Activated CD4-positive, alpha-beta T cell treated with anti-CD3 and anti-CD28 coated beads, Interleukin-2, amount 50 U/mL, for 16 hours (primary cell): ENCODE measurements at regions not wholly inside any gene's neighbourhood (a gene's known extent, or its start where the extent isn't known, plus 50 kb on each side); places are given as distances from the start of the nearest gene placed in this dataset.
A peak's percentile ranks its signal among the peaks of the same experiment; 100 is the strongest.

Experiments used
- DNase-seq: peaks from one replicate; pipeline ENCODE4 v3.0.0-alpha.2; 2020

DNA sequence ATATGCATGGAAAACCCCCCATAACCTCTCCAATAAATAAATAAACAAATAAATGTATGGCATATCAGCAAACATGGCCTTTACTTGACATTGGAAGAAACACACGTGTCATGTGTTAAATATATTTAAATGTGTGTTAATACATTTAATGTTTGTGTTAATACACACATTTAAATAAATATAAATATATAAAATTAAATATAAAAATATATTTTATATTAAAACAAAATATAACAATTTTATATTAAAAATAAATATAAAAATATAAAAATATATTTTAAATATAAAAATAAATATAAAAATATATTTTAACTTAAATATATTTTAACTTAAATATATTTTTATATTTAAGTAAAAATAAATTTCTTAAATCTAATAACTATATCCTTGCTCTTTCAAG, 187.6 kb upstream of the CXXC4 start:
- DNase-seq = no peak

GRCh38 chr4:104693601-104694201, 199.0 kb upstream of the CXXC4 start:
- peak; percentile 1 for DNase-seq

DNA sequence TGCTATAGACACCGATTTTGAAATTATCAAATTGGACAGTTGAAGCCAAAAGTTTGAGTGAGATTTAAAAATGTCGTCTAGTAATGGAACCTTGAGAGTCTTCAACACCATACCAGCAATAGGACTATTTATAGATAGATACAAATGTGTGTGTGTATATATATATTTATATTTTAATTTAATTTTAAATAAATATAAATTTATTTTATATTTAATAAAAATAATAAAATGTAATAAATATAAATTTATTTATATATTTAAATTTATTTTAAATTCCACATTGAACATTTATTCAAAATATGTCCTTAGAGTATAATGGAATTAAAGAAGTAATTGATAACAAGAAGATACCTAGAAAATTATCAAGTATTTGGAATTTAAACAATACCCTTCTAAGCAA, 221.9 kb upstream of the CXXC4 start:
- no peak for DNase-seq

DNA sequence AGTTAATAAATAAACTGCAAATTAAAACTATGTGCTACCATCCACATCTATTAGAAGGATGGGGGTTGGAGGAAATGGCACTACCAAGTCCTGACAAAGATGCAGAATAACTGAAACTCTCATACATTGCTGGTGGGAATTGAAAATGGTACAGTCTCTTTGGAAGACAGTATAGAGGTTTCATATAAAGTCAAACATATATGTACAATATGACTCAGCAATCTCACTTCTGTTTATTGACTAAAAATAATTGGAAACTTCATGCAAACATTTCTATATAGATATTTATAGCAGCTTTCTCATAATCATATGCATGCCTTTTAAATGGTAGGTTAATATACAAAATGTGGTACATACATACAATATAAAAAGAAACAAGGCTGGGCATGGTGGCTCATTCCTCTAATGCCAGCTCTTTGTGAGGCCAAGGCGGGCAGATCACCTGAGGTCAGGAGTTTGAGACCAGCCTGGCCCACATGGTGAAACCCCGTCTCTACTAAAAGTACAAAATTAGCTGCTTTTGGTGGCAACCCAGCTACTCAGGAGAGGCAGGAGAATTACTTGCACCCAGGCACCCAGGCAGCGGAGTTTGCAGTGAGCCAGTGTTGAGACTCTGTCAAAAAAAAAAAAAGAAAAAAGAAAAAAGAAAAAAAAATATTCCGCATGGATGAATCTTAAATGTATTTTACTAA, 225.0 kb upstream of the CXXC4 start:
- peak; percentile 5 for DNase-seq

DNA sequence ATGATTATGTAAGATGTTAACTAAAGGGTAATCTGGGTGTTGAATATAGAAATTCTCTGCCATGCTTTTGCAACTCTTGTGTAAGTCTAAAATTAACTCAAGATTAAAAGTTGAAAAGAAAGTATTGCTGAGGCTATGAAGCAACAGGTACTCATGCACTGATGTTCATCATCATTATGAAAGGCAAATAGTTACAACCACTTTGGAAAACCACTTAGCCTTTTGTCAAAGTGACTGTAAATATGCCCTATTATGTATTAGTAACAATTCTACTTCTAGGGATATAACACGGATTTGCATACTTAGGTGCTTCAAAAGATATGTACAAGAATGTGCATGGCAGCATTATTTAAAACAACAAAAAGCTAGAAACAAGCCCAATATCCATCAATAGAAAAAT, 227.8 kb upstream of the CXXC4 start:
- no peak for DNase-seq

DNA sequence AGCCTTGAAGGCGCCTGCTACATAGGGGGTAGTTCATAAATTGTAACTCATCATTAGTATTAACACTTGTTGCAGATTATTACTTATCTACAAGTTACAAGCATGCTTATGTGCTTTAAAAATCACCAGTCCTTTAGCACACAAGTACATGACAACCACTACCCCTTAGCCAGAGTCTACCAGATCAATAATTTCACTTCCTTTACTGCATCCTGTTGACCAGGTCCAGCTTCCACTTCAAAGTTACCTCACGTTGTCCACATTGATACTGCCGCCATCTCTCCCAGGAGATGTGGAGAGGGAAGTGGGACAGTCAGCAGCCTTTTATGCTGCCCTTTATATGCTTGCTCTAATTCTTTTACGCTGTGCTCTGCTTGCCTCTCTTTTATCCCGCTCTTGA, 231.3 kb upstream of the CXXC4 start:
- DNase-seq = no peak

DNA sequence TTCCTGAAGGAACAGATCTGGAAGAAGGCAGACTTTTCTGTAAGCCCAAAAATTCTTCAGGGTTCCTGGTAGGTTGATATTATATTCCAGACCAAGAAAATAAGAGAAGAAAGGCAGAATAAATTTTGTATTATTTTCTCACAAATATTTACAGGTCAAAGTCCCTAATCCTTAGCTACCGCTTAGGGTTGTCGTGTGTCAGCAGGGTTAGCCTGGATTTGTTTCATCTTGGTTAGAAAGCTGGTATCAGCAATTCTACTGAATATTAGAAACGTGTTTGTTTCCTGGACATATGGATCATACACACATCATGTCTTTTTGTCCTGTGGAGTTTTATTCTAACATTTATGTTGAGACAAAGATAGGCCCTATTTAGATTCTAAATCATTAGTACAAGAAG, 232.9 kb upstream of the CXXC4 start:
- no peak for DNase-seq

DNA sequence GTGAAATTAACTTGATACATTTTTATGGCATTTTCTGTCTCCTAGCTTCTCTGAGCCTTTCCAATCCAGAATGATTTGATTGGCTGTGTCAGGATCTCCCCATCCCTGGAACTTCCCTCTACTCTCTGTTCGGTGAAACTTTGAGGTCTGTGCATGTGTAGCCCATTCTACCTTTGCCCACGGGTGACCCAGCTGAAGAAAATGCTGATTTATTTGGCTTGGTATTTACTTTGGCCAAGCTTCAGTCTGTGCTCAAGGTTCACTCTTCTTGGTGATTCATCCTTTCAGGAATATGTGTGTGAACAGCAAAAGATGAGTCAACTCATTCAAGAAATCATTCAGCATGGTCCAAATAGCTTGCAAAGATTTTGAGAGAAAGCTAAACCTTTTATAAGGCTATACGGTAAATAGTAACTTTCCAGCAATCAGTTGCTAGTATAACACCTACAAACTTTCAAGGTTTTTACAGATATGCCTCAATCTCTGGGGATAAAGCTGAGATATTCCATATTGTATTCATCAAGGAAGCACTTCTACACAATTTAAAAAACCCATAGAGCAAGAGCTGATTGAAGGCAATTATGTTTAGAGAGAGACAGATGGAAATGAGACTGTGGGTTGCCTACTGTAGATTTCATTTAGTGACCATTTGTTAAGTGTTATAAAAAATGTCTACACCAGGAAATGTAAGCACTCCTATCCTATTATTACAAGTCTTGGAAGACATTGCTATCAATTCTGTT, 233.9 kb upstream of the CXXC4 start:
- DNase-seq = peak; percentile 42

- DNase-seq = no peak
Measured at GRCh38 chr4:104732766-104733165, 238.1 kb upstream of the CXXC4 start.

- no peak for DNase-seq
Measured at GRCh38 chr4:104735174-104735573, 240.5 kb upstream of the CXXC4 start.

DNA sequence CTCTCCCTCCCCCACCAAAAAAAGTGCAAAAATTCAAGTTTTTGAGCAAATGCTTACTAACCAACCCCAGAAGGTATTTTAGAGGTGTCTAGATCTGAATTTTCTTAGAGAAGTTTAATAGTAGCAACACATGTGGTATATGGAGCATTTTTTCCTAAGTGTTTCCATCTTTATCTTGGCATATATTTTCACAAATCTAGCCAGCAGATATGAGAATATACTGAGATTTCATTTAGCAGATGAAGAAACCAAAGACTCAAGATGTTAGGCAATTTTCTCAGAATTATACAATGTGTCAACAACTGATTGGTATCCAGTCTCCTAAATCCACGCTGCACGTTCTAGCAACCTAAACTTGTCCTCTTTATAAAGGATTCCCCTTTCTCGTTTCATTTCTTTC, 245.5 kb upstream of the CXXC4 start:
- DNase-seq = no peak

GRCh38 chr4:104743215-104743653, 248.5 kb upstream of the CXXC4 start:
- DNase-seq = no peak

DNA sequence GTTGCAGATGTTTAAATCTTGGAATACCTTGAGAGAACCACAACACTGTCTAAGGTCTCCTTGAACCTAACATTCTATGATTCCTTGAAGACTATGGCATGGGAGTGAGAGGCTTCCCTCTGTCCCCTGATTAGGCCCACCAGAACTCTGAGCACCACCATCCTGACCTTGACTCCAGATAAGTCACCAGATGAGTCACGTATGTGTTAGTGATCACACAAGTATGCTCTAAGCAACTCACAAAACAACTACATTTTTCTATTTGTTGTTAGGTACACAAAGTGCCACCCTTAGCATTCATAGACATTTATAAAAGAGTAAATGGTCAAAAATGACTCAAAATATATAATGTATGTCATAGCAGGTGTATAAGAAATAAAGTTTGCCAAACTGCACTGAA, 252.9 kb upstream of the CXXC4 start:
- no peak for DNase-seq

DNA sequence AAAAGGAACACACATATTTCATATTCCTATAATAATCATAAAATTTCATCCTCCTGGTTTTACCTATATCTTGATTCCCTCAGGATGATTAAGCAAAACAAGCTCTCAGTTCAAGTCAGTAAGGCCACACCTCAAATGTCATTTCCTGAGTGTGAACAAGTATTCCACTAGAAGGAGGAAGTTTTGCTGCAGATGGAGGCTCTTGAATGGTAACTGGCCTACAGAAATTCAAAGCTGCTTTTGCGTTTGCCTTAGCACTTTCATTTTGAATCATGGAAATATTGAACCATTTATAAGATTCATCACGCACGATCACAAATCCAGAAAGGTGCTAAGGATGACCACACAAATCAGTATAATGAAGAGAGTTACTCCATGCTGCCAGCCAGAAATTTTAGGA, 254.4 kb upstream of the CXXC4 start:
- peak; percentile 36 for DNase-seq

GRCh38 chr4:104750008-104750407, 255.3 kb upstream of the CXXC4 start:
- no peak for DNase-seq

DNA sequence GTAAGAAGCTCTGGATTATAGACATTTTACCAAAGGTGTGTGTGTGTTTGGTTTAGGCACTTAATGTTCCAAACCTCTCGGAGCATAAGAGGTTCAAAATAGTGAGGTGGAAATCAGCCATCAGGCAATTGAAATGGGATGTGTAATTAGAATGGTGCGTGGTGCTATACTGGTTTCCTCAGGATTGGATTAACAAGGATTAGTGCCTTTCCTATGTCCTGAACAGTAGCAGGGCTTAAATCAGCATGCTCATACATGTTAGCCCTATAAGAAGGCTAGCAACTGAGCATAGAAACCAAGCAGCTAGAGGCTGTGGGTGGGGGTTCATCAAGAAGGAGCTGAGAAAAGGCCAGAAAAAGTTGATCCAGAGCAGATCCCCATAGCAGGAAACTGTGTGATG, 256.8 kb upstream of the CXXC4 start:
- no peak for DNase-seq

DNA sequence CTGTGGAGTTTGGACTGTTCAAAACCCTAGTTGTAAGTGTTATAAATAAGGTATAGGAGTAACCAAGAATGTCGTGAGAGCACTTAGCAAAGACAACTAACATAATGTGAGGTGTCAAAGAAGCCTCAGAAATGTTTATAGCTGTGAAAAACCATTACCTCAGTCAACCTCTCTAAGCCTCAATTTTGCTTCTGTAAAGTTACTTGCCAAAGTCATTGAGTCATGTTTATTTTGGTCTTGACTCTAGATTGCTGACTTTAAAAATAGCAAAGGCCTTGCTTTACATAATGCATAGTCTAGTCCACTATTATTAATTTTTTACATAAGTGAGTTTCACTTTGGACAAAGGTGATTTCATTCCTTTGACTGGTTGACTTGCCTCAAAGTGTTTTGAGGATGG, 257.6 kb upstream of the CXXC4 start:
- DNase-seq = no peak

DNA sequence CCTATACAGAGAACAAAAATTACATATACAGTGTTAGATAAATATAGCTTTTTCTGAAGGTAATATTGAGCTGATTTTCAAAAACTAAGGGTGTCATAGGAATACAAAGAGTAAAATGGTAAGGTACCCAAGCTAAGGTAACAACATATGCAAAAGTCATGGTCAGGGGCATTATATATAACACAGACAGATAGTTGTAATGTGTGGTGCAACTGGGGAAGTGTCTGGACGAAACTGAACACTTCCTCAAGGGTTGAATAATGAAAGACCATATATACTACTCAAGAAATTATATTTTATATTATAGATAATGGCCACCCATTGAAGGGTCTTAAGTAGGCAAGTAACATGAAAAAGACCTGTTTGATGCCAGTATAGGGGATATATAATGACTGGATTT, 262.1 kb upstream of the CXXC4 start:
- no peak for DNase-seq

- DNase-seq = no peak
Measured at GRCh38 chr4:104758574-104758973, 263.9 kb upstream of the CXXC4 start.

GRCh38 chr4:104763554-104764222, 269.0 kb upstream of the CXXC4 start:
- no peak for DNase-seq

DNA sequence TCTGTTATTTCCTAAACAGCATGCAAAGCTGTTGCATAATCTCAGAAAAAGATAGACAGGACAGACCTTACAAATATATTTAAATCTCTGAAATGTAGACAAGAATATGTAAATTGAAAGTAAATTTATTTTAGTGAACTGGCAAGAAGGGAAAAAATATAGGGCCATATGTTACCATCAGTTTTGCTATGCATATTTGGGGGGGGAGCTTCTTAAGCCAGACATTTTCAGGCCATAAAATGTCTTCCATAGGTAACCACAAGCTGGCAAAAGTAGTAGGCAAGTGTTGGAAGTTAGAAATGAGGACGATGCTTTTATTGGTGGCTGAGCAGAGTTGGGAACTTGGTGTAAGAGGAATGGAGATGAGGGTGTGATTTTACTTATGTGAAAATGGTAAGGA, 272.0 kb upstream of the CXXC4 start:
- DNase-seq = no peak

DNA sequence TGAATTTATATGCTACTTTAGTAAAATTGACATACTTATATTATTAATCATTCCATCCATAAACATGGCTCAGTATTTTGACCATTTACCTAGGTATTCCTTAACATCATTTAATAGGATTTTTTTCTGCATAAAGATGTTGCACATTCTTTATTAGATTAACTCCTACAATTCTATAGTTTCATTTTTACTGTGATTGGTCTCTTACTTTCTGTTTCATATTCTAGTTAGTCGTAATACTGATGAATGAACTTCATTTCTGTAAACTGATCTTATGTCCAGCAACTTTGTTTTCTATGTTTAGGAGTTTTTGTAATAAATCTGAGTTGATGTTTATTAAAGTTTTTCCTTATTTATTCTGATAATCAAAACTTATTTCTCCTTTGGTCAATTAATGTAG, 278.2 kb upstream of the CXXC4 start:
- DNase-seq = no peak

DNA sequence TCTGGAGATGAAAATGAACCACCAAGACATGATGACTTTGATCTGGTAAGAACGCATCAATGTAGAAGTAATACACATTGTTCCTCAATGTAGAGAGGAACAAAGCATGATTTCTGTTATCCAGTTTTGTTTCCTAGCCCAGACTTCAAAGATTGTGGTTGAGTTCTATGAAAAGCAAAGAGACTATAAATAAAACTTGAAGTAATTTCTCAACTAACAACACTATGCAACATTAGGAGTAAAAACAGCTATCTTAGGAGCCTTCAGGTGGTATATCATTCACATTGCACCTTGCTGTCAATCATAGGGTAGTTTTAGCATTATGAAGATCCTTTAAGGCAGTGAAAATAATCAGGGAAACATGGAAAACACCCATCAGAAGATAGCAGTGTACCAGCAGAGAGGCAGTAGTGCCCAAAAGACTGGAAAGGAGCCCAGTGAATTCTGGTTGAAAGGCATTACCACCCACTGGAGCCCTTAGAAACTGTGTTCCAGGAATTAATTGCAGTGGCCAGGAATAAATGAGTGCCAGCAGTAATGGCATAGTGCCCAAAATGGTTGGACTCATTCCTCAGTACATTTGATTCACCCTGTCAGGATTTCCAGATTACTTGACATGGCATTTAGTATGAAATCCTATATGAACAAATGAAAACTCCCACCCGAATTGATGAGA, 300.7 kb upstream of the CXXC4 start:
- no peak for DNase-seq
